Thyroid gland (tissue), 4 donors: ENCODE measurements at regions not wholly inside any gene's neighbourhood (a gene's known extent, or its start where the extent isn't known, plus 50 kb on each side); places are given as distances from the start of the nearest gene placed in this dataset.

ENCODE experiments used
- POLR2A ChIP-seq, 2 donors: fragments of 450-650 bp; IDR thresholded peaks; one replicate each; pipeline ENCODE4 v1.6.1; 2017; ENCODE audit warnings: antibody characterized with exemption in 2 of 2, mild to moderate bottlenecking in 2 of 2, moderate library complexity in 1 of 2
- TF ChIP-seq, protein P1 (sequence below), 6 experiments: fragments of 200-600 bp in 3 of 6; fragments of 450-650 bp in 3 of 6; sonication (generic) in 3 of 6; IDR thresholded peaks; one replicate each; pipeline ENCODE4 v1.5.1; 2016 to 2019; ENCODE audit warnings: antibody characterized with exemption in 6 of 6, mild to moderate bottlenecking in 2 of 6, inconsistent platforms in 1 of 6, moderate library complexity in 1 of 6

DNA sequence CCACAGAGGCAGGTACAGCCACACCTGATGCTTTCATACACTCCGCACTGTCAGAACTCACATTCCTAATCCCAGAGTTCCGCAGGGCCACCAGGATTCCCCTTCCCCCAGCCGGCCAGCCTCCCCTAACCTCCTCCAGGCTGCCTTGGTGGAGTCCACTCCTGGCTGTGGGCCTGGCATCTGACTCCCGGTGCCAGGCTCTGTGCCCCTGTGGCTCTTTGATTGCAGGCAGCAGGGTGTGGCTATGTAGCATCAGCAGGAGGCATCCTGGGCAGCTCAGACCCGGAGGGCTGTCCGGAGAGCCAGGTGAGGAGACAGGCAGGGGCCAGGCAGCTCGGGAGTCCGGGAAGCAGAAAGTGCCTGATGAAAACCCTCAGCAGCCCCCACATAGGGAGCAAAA, 1432.9 kb downstream of the BRD1 start:
- TF ChIP-seq, protein P1, sequence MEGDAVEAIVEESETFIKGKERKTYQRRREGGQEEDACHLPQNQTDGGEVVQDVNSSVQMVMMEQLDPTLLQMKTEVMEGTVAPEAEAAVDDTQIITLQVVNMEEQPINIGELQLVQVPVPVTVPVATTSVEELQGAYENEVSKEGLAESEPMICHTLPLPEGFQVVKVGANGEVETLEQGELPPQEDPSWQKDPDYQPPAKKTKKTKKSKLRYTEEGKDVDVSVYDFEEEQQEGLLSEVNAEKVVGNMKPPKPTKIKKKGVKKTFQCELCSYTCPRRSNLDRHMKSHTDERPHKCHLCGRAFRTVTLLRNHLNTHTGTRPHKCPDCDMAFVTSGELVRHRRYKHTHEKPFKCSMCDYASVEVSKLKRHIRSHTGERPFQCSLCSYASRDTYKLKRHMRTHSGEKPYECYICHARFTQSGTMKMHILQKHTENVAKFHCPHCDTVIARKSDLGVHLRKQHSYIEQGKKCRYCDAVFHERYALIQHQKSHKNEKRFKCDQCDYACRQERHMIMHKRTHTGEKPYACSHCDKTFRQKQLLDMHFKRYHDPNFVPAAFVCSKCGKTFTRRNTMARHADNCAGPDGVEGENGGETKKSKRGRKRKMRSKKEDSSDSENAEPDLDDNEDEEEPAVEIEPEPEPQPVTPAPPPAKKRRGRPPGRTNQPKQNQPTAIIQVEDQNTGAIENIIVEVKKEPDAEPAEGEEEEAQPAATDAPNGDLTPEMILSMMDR (IDR thresholded peaks at IDR 0.05): no peak
- no peak for TF ChIP-seq POLR2A (IDR thresholded peaks at IDR 0.05)
